GM12878 (cell line): ENCODE measurements at regions not wholly inside any gene's neighbourhood (a gene's known extent, or its start where the extent isn't known, plus 50 kb on each side); places are given as distances from the start of the nearest gene placed in this dataset.

ENCODE experiments used
- ATAC-seq: fragments of 200-7000 bp; cut with Tn5 transposase; 3 replicates; pipeline ENCODE4 v1.9.1; 2020; ENCODE audit warnings: mild to moderate bottlenecking, moderate library complexity
- BruUV-seq: library from RNA; stranded (reverse); fragments of 400-500 nt; replicated peaks from 2 replicates; lab custom pipeline; 2021; lab: Mats Ljungman, UMichigan
- CTCF ChIA-PET: fragments of 300-600 bp; sonication (Branson Sonifier 250); formaldehyde crosslinking; extraction: SDS; loops from one replicate; lab custom pipeline; 2021; ENCODE audit warnings: inconsistent platforms; lab: Yijun Ruan, JAX
- POLR2A ChIA-PET: fragments of 350-600 bp; formaldehyde crosslinking; extraction: SDS; loops from one replicate; lab custom pipeline; 2021; ENCODE audit warnings: inconsistent platforms; lab: Charles Lee
- RAD21 ChIA-PET: fragments of 300-600 bp; sonication (Branson Sonifier 250); formaldehyde crosslinking; loops from one replicate; lab custom pipeline; 2023; ENCODE audit warnings: antibody characterized with exemption; ENCODE audit not compliant: unreplicated experiment; lab: Charles Lee
- SMC1A ChIA-PET: fragments of 300-600 bp; sonication (Branson Sonifier 250); formaldehyde crosslinking; loops from one replicate; lab custom pipeline; 2023; ENCODE audit not compliant: unreplicated experiment, uncharacterized antibody; lab: Charles Lee
- DNase-seq: peaks from one replicate; pipeline ENCODE4 v3.0.0-alpha.2; 2011; ENCODE audit warnings: low read depth, low spot score
- FAIRE-seq: peaks from 3 replicates; lab custom pipeline; 2011; peaks lifted over from hg19 to GRCh38; lab: Jason Lieb, UNC
- H2AFZ ChIP-seq: 2 replicates; pipeline ENCODE4 v1.6.0; 2011; ENCODE audit warnings: low read depth, low read length, control low read depth; ENCODE audit not compliant: control insufficient read depth
- H3K27ac ChIP-seq: 2 replicates; pipeline ENCODE4 v1.5.1; 2011; ENCODE audit warnings: control low read depth; ENCODE audit not compliant: control insufficient read depth, insufficient read depth
- H3K27me3 ChIP-seq, 2 experiments: replicated peaks in 1 of 2; 2 replicates each; pipeline versions ENCODE4 v1.6.0 to v1.6.1; 2011; ENCODE audit warnings: low read length in 1 of 2; ENCODE audit not compliant: control insufficient read depth in 2 of 2, insufficient read depth in 2 of 2
- H3K36me3 ChIP-seq, 2 experiments: 2 replicates each; pipeline ENCODE4 v1.5.1; 2011; ENCODE audit warnings: low read length in 1 of 2; ENCODE audit not compliant: control insufficient read depth in 2 of 2, insufficient read depth in 2 of 2
- H3K4me1 ChIP-seq: 2 replicates; pipeline ENCODE4 v1.6.1; 2011; ENCODE audit warnings: mild to moderate bottlenecking, low read length, moderate library complexity, mixed read lengths; ENCODE audit not compliant: control insufficient read depth, insufficient read depth
- H3K4me2 ChIP-seq: 2 replicates; pipeline ENCODE4 v1.6.0; 2011; ENCODE audit warnings: control low read depth; ENCODE audit not compliant: control insufficient read depth, insufficient read depth
- H3K4me3 ChIP-seq: fragments of 200-600 bp; sonication (generic); 2 replicates; pipeline ENCODE4 v1.5.1; 2016
- H3K79me2 ChIP-seq: 2 replicates; pipeline ENCODE4 v1.6.0; 2011; ENCODE audit warnings: low read length; ENCODE audit not compliant: control insufficient read depth, insufficient read depth
- H3K9ac ChIP-seq: 2 replicates; pipeline ENCODE4 v1.8.0; 2011; ENCODE audit warnings: low read length, control low read depth, mixed read lengths; ENCODE audit not compliant: control insufficient read depth, insufficient read depth
- H3K9me3 ChIP-seq: replicated peaks from 3 replicates; pipeline ENCODE4 v1.5.1; 2011; ENCODE audit warnings: mild to moderate bottlenecking, low read length; ENCODE audit not compliant: control insufficient read depth, insufficient read depth
- H4K20me1 ChIP-seq: 2 replicates; pipeline ENCODE4 v1.6.0; 2011; ENCODE audit not compliant: control insufficient read depth, insufficient read depth
- ATF2 ChIP-seq: IDR thresholded peaks from 2 replicates; pipeline ENCODE4 v1.6.1; 2012; ENCODE audit warnings: low read length, inconsistent platforms
- GABPA ChIP-seq: IDR thresholded peaks from 2 replicates; pipeline ENCODE4 v1.6.1; 2014; ENCODE audit warnings: antibody characterized with exemption, low read depth, mild to moderate bottlenecking, inconsistent platforms
- GATAD2B ChIP-seq: fragments of 450-650 bp; conservative IDR thresholded peaks from 2 replicates; pipeline ENCODE4 v1.6.1; 2017; ENCODE audit warnings: low read depth, mild to moderate bottlenecking, moderate library complexity
- NFIC ChIP-seq: IDR thresholded peaks from 2 replicates; pipeline ENCODE4 v1.6.1; 2012; ENCODE audit warnings: low read depth, mild to moderate bottlenecking, inconsistent platforms, low read length, moderate library complexity
- PBX3 ChIP-seq: IDR thresholded peaks from 2 replicates; pipeline ENCODE4 v1.6.1; 2011; ENCODE audit warnings: mild to moderate bottlenecking, low read depth, low read length, moderate library complexity; ENCODE audit not compliant: insufficient replicate concordance
- PML ChIP-seq: IDR thresholded peaks from 2 replicates; pipeline ENCODE4 v1.6.1; 2012; ENCODE audit warnings: low read length, inconsistent platforms
- RB1 ChIP-seq: fragments of 450-650 bp; formaldehyde crosslinking; IDR thresholded peaks from 2 replicates; pipeline ENCODE4 v1.6.1; 2017; ENCODE audit warnings: mild to moderate bottlenecking, borderline replicate concordance
- SP1 ChIP-seq: IDR thresholded peaks from one replicate; pipeline ENCODE4 v1.6.1; 2011; ENCODE audit warnings: low read depth, low read length
- SREBF2 ChIP-seq: IDR thresholded peaks from 2 replicates; pipeline ENCODE4 v1.6.1; 2012; ENCODE audit warnings: mild to moderate bottlenecking, low read length
- TCF7 ChIP-seq: IDR thresholded peaks from 2 replicates; pipeline ENCODE4 v1.6.1; 2014; ENCODE audit warnings: antibody characterized with exemption, borderline replicate concordance
- WGBS: methylation state at CpG from one replicate; pipeline ENCODE4 v1.1.6; 2016; ENCODE audit warnings: low lambda C conversion rate; ENCODE audit not compliant: insufficient replicate concordance, insufficient coverage; ENCODE audit errors: missing lambda C conversion rate; 5-methylcytosine and 5-hydroxymethylcytosine counted together
- in situ Hi-C: fragments of 300-500 bp; cut with MboI; formaldehyde crosslinking; loops from 9 replicates; pipeline ENCODE4 v1.14.3; 2018; ENCODE audit warnings: mixed read lengths
- intact Hi-C: fragments of 100-400 bp; cut with micrococcal nuclease; formaldehyde crosslinking; loops from one replicate; pipeline ENCODE4 v1.14.2; 2022; ENCODE audit not compliant: unreplicated experiment
- TF ChIP-seq, protein P1 (sequence below): fragments of 450-650 bp; IDR thresholded peaks from 2 replicates; pipeline ENCODE4 v1.6.1; 2017; ENCODE audit warnings: borderline replicate concordance
- TF ChIP-seq, protein P2 (sequence below): IDR thresholded peaks from 2 replicates; pipeline ENCODE4 v1.6.1; 2011; ENCODE audit warnings: low read depth, mild to moderate bottlenecking, low read length, moderate library complexity, borderline replicate concordance; ENCODE audit errors: extremely low read depth

- in situ Hi-C loops, result no loop called here
- Histone ChIP-seq H3K4me2 (no peak overlapping the region), H4K20me1 (no peaks in the 10 kb centered on the region), H3K27ac (no peak overlapping the region), H3K4me1 (no peaks in the 10 kb centered on the region), H3K27me3 (no peaks in the 10 kb centered on the region), H3K4me3 (no peak overlapping the region), H3K36me3 (no peaks in the 10 kb centered on the region), H3K9ac (no peak overlapping the region), H3K79me2 (no peaks in the 10 kb centered on the region), H3K9me3 (no peaks in the 10 kb centered on the region), H2AFZ (no peak overlapping the region)
- FAIRE-seq (no peak), ATAC-seq (no peak), DNase-seq (no peak)
- ChIA-PET CTCF (interaction anchor here (0.6 to 8.1 kb wide), 10 partner anchors 12 to 1572 kb away, joined by 3 to 85 read pairs (median 4); no protein-coding TSS in a partner anchor), SMC1A (interaction anchor here (0.6 to 5.6 kb wide), 6 partner anchors 11 to 408 kb away, joined by 3 to 65 read pairs (median 3); no protein-coding TSS in a partner anchor), POLR2A (no interaction called here), RAD21 (interaction anchor here (1.0 to 2.5 kb wide), 2 partner anchors 57 to 63 kb away, joined by 4 to 21 read pairs; no protein-coding TSS in a partner anchor)
- WGBS, result 5% methylated on average over 1 of the region's 1 CpG
- intact Hi-C loops, result loop anchor here (5.0 kb wide), 1 partner anchor 61 kb away; no protein-coding TSS in a partner anchor
- BruUV-seq, result no TSS peak
- TF ChIP-seq GABPA, result no peak
- TF ChIP-seq TCF7, result no peak
- TF ChIP-seq NFIC, result no peak
- TF ChIP-seq, protein P1, sequence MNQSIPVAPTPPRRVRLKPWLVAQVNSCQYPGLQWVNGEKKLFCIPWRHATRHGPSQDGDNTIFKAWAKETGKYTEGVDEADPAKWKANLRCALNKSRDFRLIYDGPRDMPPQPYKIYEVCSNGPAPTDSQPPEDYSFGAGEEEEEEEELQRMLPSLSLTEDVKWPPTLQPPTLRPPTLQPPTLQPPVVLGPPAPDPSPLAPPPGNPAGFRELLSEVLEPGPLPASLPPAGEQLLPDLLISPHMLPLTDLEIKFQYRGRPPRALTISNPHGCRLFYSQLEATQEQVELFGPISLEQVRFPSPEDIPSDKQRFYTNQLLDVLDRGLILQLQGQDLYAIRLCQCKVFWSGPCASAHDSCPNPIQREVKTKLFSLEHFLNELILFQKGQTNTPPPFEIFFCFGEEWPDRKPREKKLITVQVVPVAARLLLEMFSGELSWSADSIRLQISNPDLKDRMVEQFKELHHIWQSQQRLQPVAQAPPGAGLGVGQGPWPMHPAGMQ, result no peak
- TF ChIP-seq, protein P2, sequence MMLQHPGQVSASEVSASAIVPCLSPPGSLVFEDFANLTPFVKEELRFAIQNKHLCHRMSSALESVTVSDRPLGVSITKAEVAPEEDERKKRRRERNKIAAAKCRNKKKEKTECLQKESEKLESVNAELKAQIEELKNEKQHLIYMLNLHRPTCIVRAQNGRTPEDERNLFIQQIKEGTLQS, result no peak
- no peak for TF ChIP-seq PML
- TF ChIP-seq GATAD2B, result no peak
- no peak for TF ChIP-seq SP1
- TF ChIP-seq RB1, result no peak
- no peak for TF ChIP-seq SREBF2
- no peak for TF ChIP-seq PBX3
- no peak for TF ChIP-seq ATF2
Measured at GRCh38 chr11:29271616-29272015, 745.2 kb downstream of the KCNA4 start.
